Activated T-cell treated with anti-CD3 and anti-CD28 coated beads, Interleukin-2, amount 50 U/mL, for 4 hours (primary cell): ENCODE measurements at regions not wholly inside any gene's neighbourhood (a gene's known extent, or its start where the extent isn't known, plus 50 kb on each side); places are given as distances from the start of the nearest gene placed in this dataset.

Source experiments
- ATAC-seq, 2 donors: fragments of 200-7000 bp; cut with Tn5 transposase; one replicate each; pipeline ENCODE4 v1.10.0; 2021
- DNase-seq: peaks from one replicate; pipeline ENCODE4 v3.0.0-alpha.2; 2020
- H3K27me3 Mint-ChIP-seq: one replicate; pipeline ENCODE4 v1.8.0; 2021; ENCODE audit warnings: low read depth, mixed read lengths
- H3K36me3 Mint-ChIP-seq: one replicate; pipeline ENCODE4 v1.8.0; 2022; ENCODE audit warnings: mixed read lengths; ENCODE audit not compliant: insufficient read depth
- H3K4me1 Mint-ChIP-seq: one replicate; pipeline ENCODE4 v1.8.0; 2021; ENCODE audit warnings: low read depth, mixed read lengths
- H3K4me3 Mint-ChIP-seq: one replicate; pipeline ENCODE4 v1.8.0; 2021; ENCODE audit warnings: mild to moderate bottlenecking, moderate library complexity, mixed read lengths
- H3K9me3 Mint-ChIP-seq: one replicate; pipeline ENCODE4 v1.8.0; 2021; ENCODE audit warnings: mixed read lengths

GRCh38 chr14:61847861-61848260 is 85.6 kb downstream of the SNAPC1 start:
- H3K9me3 Mint-ChIP-seq, result no peaks in the 10 kb centered on the region
- H3K27me3 Mint-ChIP-seq, result peaks cover 21% of the 10 kb centered on the region
- no peaks in the 10 kb centered on the region for H3K4me1 Mint-ChIP-seq
- H3K36me3 Mint-ChIP-seq, result peaks cover 2% of the 10 kb centered on the region
- H3K4me3 Mint-ChIP-seq, result no peak overlapping the region
- DNase-seq, result no peak
- no peak for ATAC-seq

GRCh38 chr14:61854898-61855297 is 92.7 kb downstream of the SNAPC1 start:
- Mint-ChIP-seq H3K4me3 (no peak overlapping the region), H3K27me3 (peaks cover 22% of the 10 kb centered on the region)
- DNase-seq, result no peak

DNA sequence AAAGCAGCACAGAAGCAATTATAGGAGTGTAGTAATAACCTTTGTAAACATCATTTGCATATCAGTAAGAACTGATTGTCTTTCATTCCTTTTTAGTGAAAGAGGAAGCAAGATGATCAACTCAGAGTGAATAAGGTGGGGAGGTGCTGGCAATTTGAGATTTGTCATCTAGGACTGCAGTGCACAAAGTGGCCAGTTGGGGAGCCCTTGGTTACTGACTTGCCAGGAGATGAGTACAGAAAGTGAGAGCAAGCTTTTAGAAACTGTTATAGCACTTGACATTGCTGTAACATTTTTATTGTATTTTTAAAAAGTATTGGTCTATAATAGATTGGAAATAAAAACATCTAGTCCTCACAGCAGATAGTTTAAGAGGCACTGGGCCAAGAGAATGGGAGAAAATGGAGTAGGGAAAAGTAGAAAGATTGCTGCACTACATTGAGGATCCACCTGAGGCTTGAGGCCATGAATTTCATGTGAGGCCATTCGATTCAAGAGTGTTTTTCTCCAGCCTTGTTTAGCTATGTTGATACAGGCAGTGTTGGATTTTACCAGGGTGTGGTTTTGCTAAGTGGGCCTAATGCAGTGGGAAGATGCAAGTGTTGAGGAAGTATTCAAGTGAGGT is 98.2 kb downstream of the SNAPC1 start:
- DNase-seq (peak; percentile 52), ATAC-seq (peak; percentile 95 to 99)
- Mint-ChIP-seq H3K36me3 (no peaks in the 10 kb centered on the region), H3K9me3 (no peaks in the 10 kb centered on the region), H3K4me3 (no peak overlapping the region), H3K27me3 (peaks cover 12% of the 10 kb centered on the region), H3K4me1 (no peaks in the 10 kb centered on the region)

More at GRCh38 chr14:61854898-61855297, 92.7 kb downstream of the SNAPC1 start:
- ATAC-seq, result no peak
- H3K36me3 Mint-ChIP-seq, result peaks cover 2% of the 10 kb centered on the region
- H3K4me1 Mint-ChIP-seq, result no peaks in the 10 kb centered on the region
- no peaks in the 10 kb centered on the region for H3K9me3 Mint-ChIP-seq

GRCh38 chr14:61861320-61861865 is 99.2 kb downstream of the SNAPC1 start:
- DNase-seq, result no peak
- Mint-ChIP-seq H3K36me3 (no peaks in the 10 kb centered on the region), H3K9me3 (no peaks in the 10 kb centered on the region)

DNA sequence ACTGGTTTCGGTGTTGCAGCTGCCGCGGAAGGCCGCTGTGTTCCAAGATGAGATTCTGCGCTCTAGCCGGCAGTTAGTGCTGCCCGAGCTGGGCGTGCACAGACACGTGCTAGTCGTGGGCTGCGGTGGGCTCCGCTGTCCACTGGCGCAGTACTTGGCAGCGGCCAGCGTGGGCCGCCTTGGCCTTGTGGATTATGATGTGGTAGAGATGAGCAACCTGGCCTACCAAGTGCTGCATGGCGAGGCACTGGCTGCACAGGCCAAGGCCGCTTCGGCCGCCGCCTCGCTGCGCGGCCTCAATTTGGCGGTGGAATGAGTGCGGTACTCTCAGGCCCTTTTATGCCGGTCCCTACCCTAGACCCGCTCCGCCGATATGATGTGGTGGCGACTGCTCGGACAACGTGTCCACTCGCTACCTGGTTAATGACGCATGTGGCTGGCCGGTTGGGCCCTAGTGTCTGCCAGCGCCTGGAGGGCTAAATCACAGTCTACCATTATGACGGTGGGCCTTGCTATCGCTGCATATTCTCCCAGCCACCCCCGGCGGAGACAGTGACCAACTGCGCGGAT is 102.2 kb downstream of the SNAPC1 start:
- H3K4me3 Mint-ChIP-seq, result no peak overlapping the region
- peaks cover 4% of the 10 kb centered on the region for H3K27me3 Mint-ChIP-seq
- no peaks in the 10 kb centered on the region for H3K36me3 Mint-ChIP-seq
- ATAC-seq, result no peak
- no peaks in the 10 kb centered on the region for H3K9me3 Mint-ChIP-seq
- peaks cover 5% of the 10 kb centered on the region for H3K4me1 Mint-ChIP-seq
- DNase-seq, result no peak

More at GRCh38 chr14:61861320-61861865, 99.2 kb downstream of the SNAPC1 start:
- Mint-ChIP-seq H3K4me3 (no peak overlapping the region), H3K27me3 (peaks cover 7% of the 10 kb centered on the region), H3K4me1 (no peaks in the 10 kb centered on the region)
- ATAC-seq, result no peak

DNA sequence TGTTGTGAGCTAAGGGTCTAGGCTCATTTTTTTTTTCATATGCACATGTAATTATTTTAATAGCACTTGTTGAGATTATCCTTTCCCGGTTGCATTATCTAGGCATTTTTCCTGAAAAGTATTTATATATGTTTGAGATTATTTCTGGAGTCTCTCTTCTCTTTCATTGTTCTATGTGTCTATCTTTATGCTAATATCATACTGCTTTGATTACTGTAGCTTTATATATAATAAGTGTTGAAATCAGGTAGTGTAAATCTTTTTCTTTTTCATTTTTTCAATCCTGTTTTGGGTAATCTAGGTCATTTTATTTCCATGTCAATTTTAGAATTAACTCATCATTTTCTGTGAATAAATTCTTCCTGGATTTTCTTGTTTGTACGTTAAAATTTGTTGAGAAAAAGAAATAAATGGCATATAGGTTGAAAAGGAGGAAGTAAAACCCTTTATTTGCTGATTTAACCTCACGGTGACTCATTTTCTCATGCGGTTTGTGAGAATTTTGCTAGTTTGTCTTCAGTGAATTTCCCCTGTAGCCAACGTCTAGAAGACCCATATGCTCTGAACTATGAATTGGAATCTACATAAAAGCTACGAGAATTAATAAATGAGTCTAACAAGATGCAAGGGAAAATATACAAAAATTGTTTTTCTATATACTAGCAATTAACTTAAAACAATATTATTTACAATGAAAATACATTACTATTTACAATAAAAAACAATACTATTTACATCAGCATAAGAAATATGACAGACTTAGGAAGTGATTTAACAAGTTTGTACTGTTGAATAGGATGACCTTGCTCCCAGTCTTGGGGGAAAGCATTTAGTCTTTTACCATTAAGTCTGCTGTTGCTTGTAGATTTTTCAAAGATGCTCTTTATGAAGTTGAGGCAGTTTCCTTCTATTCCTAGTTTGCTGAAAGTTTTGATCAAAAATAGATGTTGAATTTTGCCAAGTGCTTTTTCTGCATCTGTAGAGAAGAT is 105.0 kb downstream of the SNAPC1 start:
- Mint-ChIP-seq H3K36me3 (peaks cover 4% of the 10 kb centered on the region), H3K27me3 (peaks cover 11% of the 10 kb centered on the region), H3K4me3 (no peak overlapping the region), H3K9me3 (peaks cover 16% of the 10 kb centered on the region), H3K4me1 (peaks cover 5% of the 10 kb centered on the region)
- DNase-seq (no peak), ATAC-seq (no peak)

DNA sequence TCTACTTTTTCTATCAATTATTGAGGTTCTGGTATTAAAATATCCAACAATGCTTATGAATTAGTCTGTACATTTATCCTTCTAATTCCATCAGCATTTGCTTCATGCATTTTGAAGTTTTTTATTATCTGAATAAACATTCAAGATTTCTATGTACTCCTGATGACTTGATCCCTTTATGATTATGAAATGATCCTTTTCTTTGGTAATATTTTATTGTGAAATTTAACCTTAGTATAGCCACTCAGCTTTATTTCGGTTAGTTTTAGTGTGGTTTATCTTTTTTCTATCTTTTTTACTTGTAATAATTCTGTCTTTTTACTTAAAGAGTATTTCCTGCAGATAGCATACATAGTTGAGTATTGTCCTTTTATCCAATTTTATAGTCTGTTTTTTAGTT is 106.6 kb downstream of the SNAPC1 start:
- H3K27me3 Mint-ChIP-seq, result peaks cover 16% of the 10 kb centered on the region
- no peak for ATAC-seq
- peaks cover 5% of the 10 kb centered on the region for H3K4me1 Mint-ChIP-seq
- H3K4me3 Mint-ChIP-seq, result no peak overlapping the region
- H3K36me3 Mint-ChIP-seq, result peaks cover 5% of the 10 kb centered on the region
- DNase-seq, result no peak
- H3K9me3 Mint-ChIP-seq, result peaks cover 16% of the 10 kb centered on the region

DNA sequence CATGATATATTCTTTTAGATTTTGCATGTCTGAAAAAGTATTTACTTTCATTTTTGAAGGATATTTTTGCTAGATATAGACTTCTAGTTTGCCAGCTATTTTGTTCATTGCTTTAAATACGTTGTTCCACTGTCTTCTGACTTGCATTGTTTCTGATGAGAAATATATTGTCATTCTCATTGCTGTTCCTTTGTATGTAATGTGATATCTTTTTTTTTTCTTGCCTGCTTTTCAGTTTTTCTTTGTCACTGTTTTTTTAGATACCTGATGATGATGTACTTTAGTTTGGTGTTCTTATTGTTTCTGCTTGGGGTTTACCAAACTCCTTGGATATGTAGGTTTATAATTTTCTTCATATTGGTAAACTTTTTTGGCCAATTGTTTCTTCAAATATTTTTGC is 107.9 kb downstream of the SNAPC1 start:
- H3K4me3 Mint-ChIP-seq, result no peak overlapping the region
- no peak for ATAC-seq
- DNase-seq, result no peak
- peaks cover 5% of the 10 kb centered on the region for H3K36me3 Mint-ChIP-seq
- H3K9me3 Mint-ChIP-seq, result peaks cover 16% of the 10 kb centered on the region
- H3K4me1 Mint-ChIP-seq, result peaks cover 5% of the 10 kb centered on the region
- peaks cover 24% of the 10 kb centered on the region for H3K27me3 Mint-ChIP-seq

- H3K36me3 Mint-ChIP-seq, result peaks cover 5% of the 10 kb centered on the region
- H3K27me3 Mint-ChIP-seq, result peaks cover 38% of the 10 kb centered on the region
- peaks cover 2% of the 10 kb centered on the region for H3K4me1 Mint-ChIP-seq
- H3K4me3 Mint-ChIP-seq, result no peak overlapping the region
- DNase-seq (no peak), ATAC-seq (no peak)
- H3K9me3 Mint-ChIP-seq, result peaks cover 16% of the 10 kb centered on the region
Observed at GRCh38 chr14:61872452-61872851, 110.2 kb downstream of the SNAPC1 start.

- Mint-ChIP-seq H3K36me3 (peaks cover 3% of the 10 kb centered on the region), H3K4me3 (no peak overlapping the region), H3K4me1 (no peaks in the 10 kb centered on the region), H3K9me3 (peaks cover 10% of the 10 kb centered on the region), H3K27me3 (peaks cover 49% of the 10 kb centered on the region)
- ATAC-seq (no peak), DNase-seq (no peak)
Observed at GRCh38 chr14:61875483-61875882, 113.3 kb downstream of the SNAPC1 start.

DNA sequence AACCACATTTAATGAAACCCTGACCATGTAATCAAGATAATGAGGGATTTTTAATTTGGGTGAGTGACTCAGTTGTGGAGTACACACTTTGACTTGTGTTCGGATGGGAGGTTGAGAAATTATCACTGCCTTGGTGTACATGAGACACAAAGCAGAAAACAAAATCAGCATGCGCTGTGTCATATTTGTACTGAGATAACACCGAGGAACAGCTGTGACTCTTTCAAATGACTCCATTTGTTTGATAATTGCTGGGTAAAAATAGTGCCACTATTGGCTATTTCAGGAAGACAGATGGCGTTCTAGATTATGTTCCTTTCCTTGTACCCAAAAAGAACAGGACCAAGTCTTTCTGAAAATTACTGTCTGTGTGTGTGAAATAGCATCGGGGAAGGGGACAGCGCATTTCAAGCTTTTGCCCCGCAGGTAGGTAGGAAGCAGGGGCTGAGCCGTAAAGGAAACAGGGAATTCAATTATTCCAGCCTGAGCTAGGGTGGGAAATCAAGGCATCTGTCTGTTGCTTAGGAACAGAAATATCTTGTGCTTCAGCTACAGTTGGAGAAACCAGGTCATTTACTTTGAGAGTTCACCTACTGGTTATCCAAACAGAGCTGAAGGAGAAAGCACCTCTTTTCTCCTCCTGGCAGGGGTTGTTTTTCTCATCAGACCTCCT is 114.3 kb downstream of the SNAPC1 start:
- ATAC-seq, result no peak
- H3K4me3 Mint-ChIP-seq, result no peak overlapping the region
- peaks cover 1% of the 10 kb centered on the region for H3K36me3 Mint-ChIP-seq
- H3K4me1 Mint-ChIP-seq, result no peaks in the 10 kb centered on the region
- DNase-seq, result no peak
- no peaks in the 10 kb centered on the region for H3K9me3 Mint-ChIP-seq
- H3K27me3 Mint-ChIP-seq, result peaks cover 49% of the 10 kb centered on the region

GRCh38 chr14:61877035-61877390 is 114.8 kb downstream of the SNAPC1 start:
- no peak for DNase-seq
- peaks cover 1% of the 10 kb centered on the region for H3K36me3 Mint-ChIP-seq
- H3K4me3 Mint-ChIP-seq, result no peak overlapping the region
- ATAC-seq, result no peak
- H3K9me3 Mint-ChIP-seq, result no peaks in the 10 kb centered on the region
- H3K4me1 Mint-ChIP-seq, result no peaks in the 10 kb centered on the region
- H3K27me3 Mint-ChIP-seq, result peaks cover 52% of the 10 kb centered on the region

GRCh38 chr14:61877768-61878167 is 115.5 kb downstream of the SNAPC1 start:
- no peak for DNase-seq
- peaks cover 52% of the 10 kb centered on the region for H3K27me3 Mint-ChIP-seq
- ATAC-seq, result no peak
- no peaks in the 10 kb centered on the region for H3K4me1 Mint-ChIP-seq
- no peak overlapping the region for H3K4me3 Mint-ChIP-seq
- H3K36me3 Mint-ChIP-seq, result peaks cover 1% of the 10 kb centered on the region
- no peaks in the 10 kb centered on the region for H3K9me3 Mint-ChIP-seq

GRCh38 chr14:61878931-61879330 is 116.7 kb downstream of the SNAPC1 start:
- Mint-ChIP-seq H3K27me3 (peaks cover 48% of the 10 kb centered on the region), H3K4me3 (no peak overlapping the region), H3K36me3 (no peaks in the 10 kb centered on the region), H3K9me3 (no peaks in the 10 kb centered on the region), H3K4me1 (no peaks in the 10 kb centered on the region)
- ATAC-seq, result no peak
- no peak for DNase-seq
